Naive thymus-derived CD8-positive, alpha-beta T cell (primary cell): ENCODE measurements at regions not wholly inside any gene's neighbourhood (a gene's known extent, or its start where the extent isn't known, plus 50 kb on each side); places are given as distances from the start of the nearest gene placed in this dataset.

Source experiments
- ATAC-seq, 2 donors: fragments of 150-1000 bp; cut with Tn5 transposase in 1 of 2; sonication (Bioruptor Pico), chemical (Tn5 transposase) in 1 of 2; 1 replicate in 1 of 2; 2 replicates in 1 of 2; pipeline ENCODE4 v1.10.0; 2021; ENCODE audit warnings: mild to moderate bottlenecking in 2 of 2, moderate library complexity in 2 of 2
- POLR2A ChIA-PET: fragments of 350-600 bp; sonication (Branson Sonifier 250); formaldehyde crosslinking; loops from one replicate; lab custom pipeline; 2021; ENCODE audit warnings: antibody characterized with exemption; lab: Charles Lee
- DNase-seq, 10 donors: peaks; one replicate each; pipeline versions ENCODE4 v3.0.0 to v3.0.0-alpha.2; 2020 to 2022
- H3K27ac Mint-ChIP-seq, 10 donors: one replicate each; pipeline ENCODE4 v1.8.0; 2020 to 2022; ENCODE audit warnings: mild to moderate bottlenecking in 10 of 10, mixed read lengths in 10 of 10, moderate library complexity in 4 of 10, inconsistent platforms in 1 of 10
- H3K27me3 Mint-ChIP-seq, 5 donors: one replicate each; pipeline ENCODE4 v1.8.0; 2021 to 2022; ENCODE audit warnings: mixed read lengths in 5 of 5
- H3K36me3 Mint-ChIP-seq, 3 donors: one replicate each; pipeline ENCODE4 v1.8.0; 2020 to 2022; ENCODE audit warnings: mixed read lengths in 3 of 3, mild to moderate bottlenecking in 2 of 3, inconsistent platforms in 1 of 3
- H3K4me1 Mint-ChIP-seq, 4 donors: one replicate each; pipeline ENCODE4 v1.8.0; 2021 to 2022; ENCODE audit warnings: mixed read lengths in 4 of 4
- H3K4me3 Mint-ChIP-seq, 10 donors: one replicate each; pipeline ENCODE4 v1.8.0; 2020 to 2022; ENCODE audit warnings: mild to moderate bottlenecking in 10 of 10, mixed read lengths in 10 of 10, moderate library complexity in 6 of 10, inconsistent platforms in 1 of 10
- H3K9me3 Mint-ChIP-seq, 9 donors: one replicate each; pipeline ENCODE4 v1.8.0; 2020 to 2022; ENCODE audit warnings: mixed read lengths in 9 of 9, mild to moderate bottlenecking in 3 of 9, inconsistent platforms in 1 of 9, moderate library complexity in 1 of 9

DNA sequence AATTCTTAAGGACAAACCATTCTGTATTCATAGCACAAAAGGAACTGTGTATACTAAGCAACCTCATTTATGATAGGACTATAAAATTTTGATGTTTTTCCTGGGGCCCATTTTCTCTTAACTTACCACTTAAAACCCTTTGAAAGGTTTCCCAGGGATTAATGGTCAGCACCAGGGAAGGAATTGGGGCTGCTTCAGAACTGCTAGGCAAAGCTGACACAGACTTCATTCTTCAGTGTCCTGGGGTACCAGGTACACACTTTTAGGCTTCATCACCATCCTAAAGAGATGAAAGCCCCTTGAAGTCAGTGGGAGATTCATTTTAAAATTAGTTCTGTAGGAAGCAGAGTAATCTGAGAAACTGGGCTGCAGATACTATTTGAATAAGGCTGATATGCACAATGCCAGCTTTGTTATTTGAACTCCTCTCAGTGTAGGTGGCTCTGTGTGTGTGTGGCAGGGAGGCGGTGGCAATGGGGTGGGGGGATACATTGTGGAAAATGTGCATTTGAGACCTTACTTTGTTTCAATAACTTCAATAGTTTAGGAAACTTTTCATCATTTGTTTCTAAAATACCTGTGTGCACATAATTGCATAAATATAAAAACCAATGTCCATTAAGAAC is 329.3 kb upstream of the DCN start:
- no peak for ATAC-seq
- no peak for DNase-seq

DNA sequence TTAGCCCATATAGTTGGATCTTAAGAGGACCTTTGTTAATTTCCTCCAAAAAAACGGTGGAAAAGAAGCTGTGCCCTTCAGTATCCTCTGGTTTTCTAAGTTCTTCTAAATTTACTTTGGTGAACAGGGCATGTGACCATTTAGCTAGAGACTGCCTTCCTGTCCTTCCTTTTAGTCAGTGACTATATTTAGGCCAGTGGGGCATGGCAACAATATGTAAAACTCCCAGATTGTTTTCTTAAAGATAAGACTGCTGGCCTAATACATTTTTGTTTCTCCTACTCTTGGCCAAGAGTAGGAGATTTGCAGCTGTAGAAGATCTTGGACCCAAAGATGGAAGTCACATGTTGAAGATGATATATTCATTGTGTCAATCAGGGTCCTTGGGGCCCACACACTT is 325.1 kb upstream of the DCN start:
- Mint-ChIP-seq H3K36me3 (peaks cover 0 to 4% (median 0%) of the 10 kb centered on the region in 3 donors), H3K9me3 (peaks cover 0 to 4% (median 0%) of the 10 kb centered on the region in 9 donors), H3K27ac (no peak overlapping the region), H3K27me3 (peaks cover 0 to 3% (median 0%) of the 10 kb centered on the region in 5 donors), H3K4me3 (no peak overlapping the region), H3K4me1 (no peaks in the 10 kb centered on the region)
- ATAC-seq (no peak), DNase-seq (no peak)
- POLR2A ChIA-PET = no interaction called here

More for the DNA sequence above, 329.3 kb upstream of the DCN start:
- Mint-ChIP-seq H3K9me3 (peaks cover 0 to under 1% (median 0%) of the 10 kb centered on the region in 9 donors), H3K36me3 (no peaks in the 10 kb centered on the region), H3K4me3 (no peak overlapping the region), H3K4me1 (no peaks in the 10 kb centered on the region), H3K27ac (no peak overlapping the region), H3K27me3 (peaks cover 0 to 15% (median 5%) of the 10 kb centered on the region in 5 donors)
- POLR2A ChIA-PET = no interaction called here

DNA sequence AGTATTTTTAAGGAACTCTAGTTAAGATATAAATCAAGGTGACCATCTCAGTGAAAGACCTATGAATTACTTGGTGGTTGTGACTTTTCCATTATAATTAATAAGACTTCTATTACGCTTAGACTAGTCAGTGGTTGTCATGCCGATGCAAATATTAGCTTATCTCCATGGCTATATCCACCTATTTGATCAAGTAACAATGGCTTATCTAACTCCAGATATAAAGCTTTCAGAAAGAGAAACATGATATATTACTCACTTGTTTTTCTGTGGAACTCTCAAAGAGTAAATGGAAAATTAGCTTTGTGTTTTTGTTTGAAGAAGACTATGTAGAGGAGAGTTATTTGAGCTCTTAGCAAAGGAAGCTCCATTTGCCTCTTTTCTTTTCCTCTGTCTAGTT is 323.8 kb upstream of the DCN start:
- H3K4me1 Mint-ChIP-seq = no peaks in the 10 kb centered on the region
- H3K27me3 Mint-ChIP-seq = peaks cover 0 to 3% (median 0%) of the 10 kb centered on the region in 5 donors
- DNase-seq (no peak), ATAC-seq (no peak)
- no peak overlapping the region for H3K27ac Mint-ChIP-seq
- peaks cover 0 to 5% (median 0%) of the 10 kb centered on the region in 3 donors for H3K36me3 Mint-ChIP-seq
- POLR2A ChIA-PET = no interaction called here
- no peak overlapping the region for H3K4me3 Mint-ChIP-seq
- H3K9me3 Mint-ChIP-seq = peaks cover 0 to 5% (median 0%) of the 10 kb centered on the region in 9 donors

DNA sequence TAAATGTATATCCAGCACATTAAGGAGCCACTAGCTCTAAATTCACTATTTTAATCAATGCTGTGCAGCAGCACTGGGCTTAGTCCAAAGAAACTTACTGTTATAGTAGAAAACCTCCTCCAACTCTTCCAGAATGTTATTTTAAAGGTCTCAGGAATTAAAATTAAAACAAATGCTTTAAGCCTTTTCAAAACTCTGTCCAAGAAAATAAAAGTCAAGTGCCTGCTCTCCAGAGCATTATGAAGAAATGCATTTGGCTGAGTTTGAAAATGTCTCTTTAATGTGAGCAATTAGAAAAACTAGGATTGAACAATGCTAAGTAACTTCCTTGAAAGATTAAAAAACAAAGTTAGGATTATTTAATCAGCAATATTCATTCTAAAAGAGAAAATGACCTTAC is 322.4 kb upstream of the DCN start:
- ATAC-seq (no peak), DNase-seq (no peak)
- Mint-ChIP-seq H3K36me3 (peaks cover 0 to 5% (median 0%) of the 10 kb centered on the region in 3 donors), H3K4me1 (no peaks in the 10 kb centered on the region), H3K9me3 (peaks cover 0 to 5% (median 0%) of the 10 kb centered on the region in 9 donors), H3K27me3 (peaks cover 0 to 3% (median 0%) of the 10 kb centered on the region in 5 donors), H3K4me3 (no peak overlapping the region), H3K27ac (no peak overlapping the region)
- POLR2A ChIA-PET = no interaction called here

DNA sequence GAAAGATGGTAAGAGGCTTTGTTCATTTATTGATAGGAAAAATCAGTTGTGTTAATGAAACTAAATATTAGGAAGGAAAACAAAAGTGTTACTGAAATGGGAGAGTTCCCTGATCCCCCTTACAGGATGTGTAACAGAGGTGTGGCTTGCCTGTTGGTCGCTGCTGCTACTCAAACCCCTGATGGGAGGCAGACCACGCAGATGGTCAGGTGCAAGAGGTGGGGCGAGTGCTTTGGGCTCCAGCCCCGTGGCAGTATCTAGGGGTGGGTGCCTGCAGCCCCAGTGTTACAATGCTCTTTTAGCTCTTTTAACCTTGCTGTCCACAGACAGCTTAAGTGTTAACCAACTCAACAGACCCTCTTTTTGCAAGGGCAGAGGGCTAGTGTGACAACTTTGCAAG is 319.6 kb upstream of the DCN start:
- H3K9me3 Mint-ChIP-seq = peaks cover 0 to 5% (median 0%) of the 10 kb centered on the region in 9 donors
- H3K4me3 Mint-ChIP-seq = no peak overlapping the region
- ATAC-seq (no peak), DNase-seq (no peak)
- peaks cover 0 to 3% (median 0%) of the 10 kb centered on the region in 5 donors for H3K27me3 Mint-ChIP-seq
- POLR2A ChIA-PET = no interaction called here
- no peaks in the 10 kb centered on the region for H3K4me1 Mint-ChIP-seq
- no peak overlapping the region for H3K27ac Mint-ChIP-seq
- H3K36me3 Mint-ChIP-seq = peaks cover 0 to 5% (median 0%) of the 10 kb centered on the region in 3 donors

DNA sequence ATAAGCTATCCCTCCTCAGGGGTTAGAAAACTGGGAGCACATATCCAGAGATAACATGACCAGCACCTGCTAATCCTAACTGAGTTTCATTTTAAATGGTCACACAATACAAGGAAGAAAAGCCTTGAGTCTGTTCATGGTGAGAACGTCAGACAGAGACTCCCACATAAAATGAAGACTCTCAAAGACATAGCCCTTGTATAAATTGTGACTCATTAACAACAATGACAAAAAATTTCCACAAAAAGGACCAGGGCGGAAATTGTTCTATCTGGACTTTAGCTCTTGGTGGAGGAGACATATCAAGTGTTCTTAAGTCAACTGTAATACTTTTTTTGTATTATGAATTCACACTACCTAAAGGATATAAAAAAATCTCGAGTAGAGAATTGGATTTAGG is 313.7 kb upstream of the DCN start:
- no peak overlapping the region for H3K4me3 Mint-ChIP-seq
- no peak for ATAC-seq
- H3K27ac Mint-ChIP-seq = no peak overlapping the region
- H3K36me3 Mint-ChIP-seq = no peaks in the 10 kb centered on the region
- no peaks in the 10 kb centered on the region for H3K9me3 Mint-ChIP-seq
- H3K27me3 Mint-ChIP-seq = peaks cover 0 to 8% (median 0%) of the 10 kb centered on the region in 5 donors
- no peak for DNase-seq
- no peaks in the 10 kb centered on the region for H3K4me1 Mint-ChIP-seq
- POLR2A ChIA-PET = no interaction called here

DNA sequence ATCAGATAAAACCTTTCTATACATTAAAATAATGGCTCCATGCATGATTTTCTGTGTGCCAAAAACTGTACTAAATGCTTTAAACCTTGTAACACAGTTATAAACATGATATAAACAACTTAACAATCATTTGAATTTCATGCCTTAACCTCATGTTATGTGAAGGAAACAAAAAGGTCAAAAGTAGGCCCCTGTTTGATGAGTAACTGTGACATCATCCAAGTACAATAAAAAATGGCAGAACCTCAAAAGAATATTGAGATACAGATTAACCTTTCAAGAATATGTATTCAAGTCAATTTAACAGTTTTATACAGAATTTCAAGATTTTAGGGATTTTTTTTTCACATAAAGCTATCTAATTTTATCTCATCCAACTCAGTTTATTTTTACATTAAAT is 310.7 kb upstream of the DCN start:
- POLR2A ChIA-PET = no interaction called here
- H3K9me3 Mint-ChIP-seq = no peaks in the 10 kb centered on the region
- H3K36me3 Mint-ChIP-seq = no peaks in the 10 kb centered on the region
- no peaks in the 10 kb centered on the region for H3K4me1 Mint-ChIP-seq
- no peak overlapping the region for H3K27ac Mint-ChIP-seq
- ATAC-seq (no peak), DNase-seq (no peak)
- H3K27me3 Mint-ChIP-seq = peaks cover 0 to 8% (median 0%) of the 10 kb centered on the region in 5 donors
- no peak overlapping the region for H3K4me3 Mint-ChIP-seq

DNA sequence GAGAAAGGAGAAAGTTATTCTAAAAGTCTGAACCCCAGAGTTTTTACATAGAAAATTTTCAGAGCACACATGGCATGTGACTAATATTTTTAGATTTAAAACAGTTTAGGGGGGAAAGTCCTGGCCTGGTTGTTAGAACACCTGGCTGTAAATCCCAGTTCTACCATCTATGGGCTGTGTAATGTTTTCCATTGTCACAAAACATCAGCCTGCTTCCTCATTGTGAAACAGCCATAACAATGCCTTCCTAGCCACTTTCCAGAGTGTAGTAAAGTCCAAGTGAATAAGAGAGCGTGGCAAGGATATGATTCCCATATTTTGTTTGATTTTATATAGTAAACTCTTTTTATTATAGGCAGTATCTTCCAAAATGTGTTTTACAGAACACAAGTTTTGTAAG is 310.0 kb upstream of the DCN start:
- Mint-ChIP-seq H3K4me1 (no peaks in the 10 kb centered on the region), H3K27ac (no peak overlapping the region), H3K9me3 (no peaks in the 10 kb centered on the region), H3K4me3 (no peak overlapping the region), H3K27me3 (peaks cover 0 to 8% (median 0%) of the 10 kb centered on the region in 5 donors), H3K36me3 (no peaks in the 10 kb centered on the region)
- ATAC-seq (no peak), DNase-seq (no peak)
- POLR2A ChIA-PET = no interaction called here

DNA sequence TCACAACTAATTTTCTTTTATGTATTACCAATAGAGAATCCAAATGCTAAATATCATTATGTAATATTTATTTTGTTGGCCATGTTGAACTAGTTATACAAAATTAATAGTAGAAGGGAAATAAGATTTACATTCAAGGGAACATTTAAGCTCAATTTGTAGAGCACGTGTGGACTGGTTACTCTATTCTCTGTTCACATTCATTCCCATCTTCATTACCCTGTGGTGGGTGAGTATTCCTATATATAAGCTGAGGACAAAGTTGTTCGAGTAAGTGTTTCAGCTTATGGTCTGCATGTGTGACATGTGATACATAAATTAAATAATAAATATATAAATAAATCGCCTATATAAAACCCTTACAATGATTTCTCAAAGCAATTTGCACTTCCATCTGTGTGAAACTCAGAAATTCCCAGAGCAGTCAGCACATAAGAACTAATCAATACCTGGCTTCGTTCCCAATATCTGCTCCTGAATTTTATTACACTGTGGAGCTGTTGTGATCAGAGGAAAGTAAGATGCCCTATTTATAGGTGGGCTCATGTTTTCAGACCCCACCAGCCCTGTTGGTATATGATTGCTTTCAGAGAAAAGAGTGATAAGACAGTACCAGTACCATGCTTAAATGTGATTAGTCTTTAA is 308.2 kb upstream of the DCN start:
- H3K27me3 Mint-ChIP-seq = peaks cover 0 to 8% (median 0%) of the 10 kb centered on the region in 5 donors
- ATAC-seq = no peak
- no peaks in the 10 kb centered on the region for H3K9me3 Mint-ChIP-seq
- no peak overlapping the region for H3K27ac Mint-ChIP-seq
- no peak for DNase-seq
- H3K4me3 Mint-ChIP-seq = no peak overlapping the region
- H3K4me1 Mint-ChIP-seq = no peaks in the 10 kb centered on the region
- H3K36me3 Mint-ChIP-seq = no peaks in the 10 kb centered on the region
- POLR2A ChIA-PET = no interaction called here

DNA sequence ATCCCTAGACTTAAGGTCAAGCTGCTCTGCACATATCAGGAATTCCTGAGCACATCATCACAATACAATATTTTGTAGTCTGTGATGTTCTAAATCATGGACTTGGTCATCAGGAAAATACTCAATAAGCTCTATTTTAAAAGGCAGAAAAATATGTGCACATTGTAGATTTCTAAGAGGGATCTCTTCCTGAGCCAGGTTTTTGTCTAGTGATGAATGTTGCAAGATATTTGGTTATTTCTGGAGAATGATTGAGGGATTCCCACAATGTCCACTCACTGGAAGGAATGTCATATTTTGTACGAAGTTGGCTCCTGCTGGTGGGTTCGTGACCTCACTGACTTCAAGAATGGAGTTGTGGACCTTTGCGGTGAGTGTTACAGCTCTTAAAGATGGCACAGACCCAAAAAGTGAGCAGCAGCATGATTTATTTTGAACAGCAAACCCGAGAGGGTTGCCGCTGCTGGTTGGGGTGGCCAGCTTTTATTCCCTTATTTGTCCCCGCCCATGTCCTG is 300.9 kb upstream of the DCN start:
- peaks cover 0 to 7% (median 0%) of the 10 kb centered on the region in 5 donors for H3K27me3 Mint-ChIP-seq
- ATAC-seq (no peak), DNase-seq (no peak)
- H3K4me1 Mint-ChIP-seq = no peaks in the 10 kb centered on the region
- H3K27ac Mint-ChIP-seq = no peak overlapping the region
- peaks cover 0 to 5% (median 0%) of the 10 kb centered on the region in 9 donors for H3K9me3 Mint-ChIP-seq
- no peaks in the 10 kb centered on the region for H3K36me3 Mint-ChIP-seq
- H3K4me3 Mint-ChIP-seq = no peak overlapping the region
- POLR2A ChIA-PET = no interaction called here

DNA sequence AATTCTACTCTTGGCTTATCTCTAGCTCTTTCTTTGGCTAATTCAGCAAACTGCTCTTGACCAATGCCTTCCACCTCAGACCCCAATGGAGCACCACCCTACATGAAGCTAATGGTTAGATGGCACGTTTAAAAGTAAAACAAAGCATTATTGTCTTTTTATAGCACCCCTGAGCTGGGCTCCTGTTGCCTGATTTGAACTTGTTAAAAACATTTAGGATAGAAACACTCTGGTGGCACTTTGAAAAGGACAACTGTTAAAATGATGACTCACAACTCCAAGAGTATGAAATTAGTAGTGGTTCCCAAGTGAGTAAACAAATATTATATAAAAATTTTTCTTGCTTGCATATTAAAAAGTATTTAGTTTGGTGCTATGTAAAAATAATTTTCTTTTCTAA is 299.6 kb upstream of the DCN start:
- no peak overlapping the region for H3K4me3 Mint-ChIP-seq
- no peaks in the 10 kb centered on the region for H3K36me3 Mint-ChIP-seq
- H3K27ac Mint-ChIP-seq = no peak overlapping the region
- ATAC-seq (no peak), DNase-seq (no peak)
- no peaks in the 10 kb centered on the region for H3K4me1 Mint-ChIP-seq
- peaks cover 0 to 5% (median 0%) of the 10 kb centered on the region in 9 donors for H3K9me3 Mint-ChIP-seq
- POLR2A ChIA-PET = no interaction called here
- peaks cover 0 to 7% (median 0%) of the 10 kb centered on the region in 5 donors for H3K27me3 Mint-ChIP-seq

DNA sequence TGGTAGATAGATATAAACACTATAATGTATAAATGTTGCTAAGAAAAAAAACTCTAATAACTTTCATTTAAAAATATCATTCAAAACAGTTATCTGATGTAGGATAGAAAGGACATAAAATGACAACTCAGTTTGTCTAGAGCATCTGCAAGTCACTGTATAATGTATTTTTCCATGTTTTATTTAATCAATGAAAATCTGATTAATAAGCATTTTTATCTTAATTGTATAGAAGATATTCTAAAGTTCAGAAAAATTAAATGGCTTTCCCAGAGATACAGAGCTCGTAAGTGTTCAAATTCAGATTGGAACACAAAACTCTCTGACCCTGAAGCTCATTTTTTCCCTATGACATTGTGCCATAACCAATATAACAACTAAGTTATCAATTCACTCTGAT is 295.9 kb upstream of the DCN start:
- H3K27ac Mint-ChIP-seq = no peak overlapping the region

DNA sequence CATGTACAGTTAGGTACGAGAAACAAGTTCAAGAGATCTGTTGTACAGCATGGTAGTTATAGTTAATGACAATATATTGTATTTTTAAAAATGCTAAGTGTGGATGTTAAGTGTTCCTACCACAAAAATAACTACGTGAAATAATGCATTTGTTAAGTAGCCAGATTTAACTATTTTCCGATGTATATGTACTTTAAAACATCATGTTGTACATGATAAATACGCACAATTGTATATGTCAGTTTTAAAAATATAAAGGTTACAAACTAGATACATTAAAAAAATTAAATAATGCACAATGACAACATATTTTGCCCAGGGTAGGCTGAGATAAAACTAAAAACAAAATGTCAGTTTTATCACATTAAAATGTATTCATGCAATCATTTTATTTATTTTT is 285.1 kb upstream of the DCN start:
- Mint-ChIP-seq H3K27ac (no peak overlapping the region), H3K27me3 (peaks cover 0 to 4% (median 0%) of the 10 kb centered on the region in 5 donors), H3K4me3 (no peak overlapping the region), H3K36me3 (peaks cover 0 to 5% (median 2%) of the 10 kb centered on the region in 3 donors), H3K9me3 (peaks cover 0 to 9% (median 2%) of the 10 kb centered on the region in 9 donors), H3K4me1 (no peaks in the 10 kb centered on the region)
- POLR2A ChIA-PET = no interaction called here
- ATAC-seq = no peak
- DNase-seq = no peak

More for the DNA sequence above, 295.9 kb upstream of the DCN start:
- Mint-ChIP-seq H3K9me3 (peaks cover 0 to 9% (median 0%) of the 10 kb centered on the region in 9 donors), H3K4me3 (no peak overlapping the region), H3K36me3 (peaks cover 0 to 6% (median 0%) of the 10 kb centered on the region in 3 donors), H3K27me3 (peaks cover 0 to 16% (median 0%) of the 10 kb centered on the region in 5 donors), H3K4me1 (no peaks in the 10 kb centered on the region)
- no peak for DNase-seq
- POLR2A ChIA-PET = no interaction called here
- ATAC-seq = no peak
